ENCODE measurements at regions not wholly inside any gene's neighbourhood (a gene's known extent, or its start where the extent isn't known, plus 50 kb on each side); places are given as distances from the start of the nearest gene placed in this dataset.

DNA sequence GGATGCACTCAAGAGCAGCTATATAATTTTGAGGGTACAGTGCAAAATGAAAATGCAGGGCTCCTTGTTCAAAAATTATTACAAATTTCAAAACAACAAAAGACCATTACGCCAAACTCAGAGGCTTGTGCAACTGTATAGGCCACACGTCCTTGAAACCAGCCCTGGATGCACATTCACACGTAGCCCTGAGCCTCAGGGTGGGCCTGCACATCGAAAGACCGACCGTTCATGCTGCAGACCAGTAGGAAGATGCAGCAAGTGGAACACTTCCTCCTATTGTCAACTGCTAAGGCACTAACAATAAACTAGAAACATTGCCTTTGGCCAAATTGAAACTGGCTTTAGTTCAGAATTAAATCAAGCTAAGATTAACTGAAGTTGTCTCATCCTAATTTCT is 174.7 kb downstream of the SHOX2 start:
- no peak for DNase-seq

DNA sequence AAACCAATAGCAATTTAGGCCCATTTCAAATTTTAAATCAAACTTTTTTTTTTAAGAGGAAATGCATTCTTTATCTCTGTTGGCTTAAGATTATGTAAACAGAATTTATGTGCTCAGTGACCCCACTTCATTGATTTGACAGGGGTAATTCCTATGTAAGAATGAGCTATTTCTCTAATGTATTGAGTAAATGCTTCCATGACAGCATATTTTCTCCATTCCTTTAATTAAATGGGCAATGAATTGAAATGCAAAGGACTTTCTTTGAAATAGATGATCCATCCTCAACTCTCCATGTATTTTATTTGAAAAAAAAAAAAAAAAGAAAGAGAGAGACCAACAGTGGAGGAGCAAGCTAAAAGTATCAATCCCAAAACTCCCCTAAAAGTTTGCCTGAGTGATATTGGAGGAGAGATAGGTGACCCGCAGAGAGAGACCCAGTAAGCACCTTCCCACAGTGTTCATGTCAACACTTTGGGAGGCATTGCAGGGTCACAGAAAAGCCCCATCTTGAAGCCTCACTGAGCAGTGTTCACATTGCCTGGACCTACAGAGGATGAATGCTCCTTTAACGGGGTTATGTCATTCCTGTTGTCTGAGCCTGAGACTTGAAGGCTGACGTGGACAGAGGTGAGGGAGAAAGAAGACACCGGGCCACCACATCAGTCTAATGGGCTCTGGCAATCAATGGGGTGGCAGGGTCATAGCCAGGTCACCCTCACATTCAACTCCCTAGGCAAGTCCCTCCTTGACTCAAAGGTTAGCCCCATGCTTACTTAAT is 176.0 kb downstream of the SHOX2 start:
- intact Hi-C loops (cut with DNase I), result no loop called here
- WGBS, 2 donors, result 46 to 70% methylated on average over 4 of the region's 4 CpGs
- no peak for DNase-seq
- Histone ChIP-seq H3K36me3 (no peaks in the 10 kb centered on the region), H3K9me3 (no peaks in the 10 kb centered on the region), H3K4me1 (no peaks in the 10 kb centered on the region), H3K4me3 (no peak overlapping the region), H3K27ac (no peak overlapping the region), H3K27me3 (no peaks in the 10 kb centered on the region)
- TF ChIP-seq, protein P1, sequence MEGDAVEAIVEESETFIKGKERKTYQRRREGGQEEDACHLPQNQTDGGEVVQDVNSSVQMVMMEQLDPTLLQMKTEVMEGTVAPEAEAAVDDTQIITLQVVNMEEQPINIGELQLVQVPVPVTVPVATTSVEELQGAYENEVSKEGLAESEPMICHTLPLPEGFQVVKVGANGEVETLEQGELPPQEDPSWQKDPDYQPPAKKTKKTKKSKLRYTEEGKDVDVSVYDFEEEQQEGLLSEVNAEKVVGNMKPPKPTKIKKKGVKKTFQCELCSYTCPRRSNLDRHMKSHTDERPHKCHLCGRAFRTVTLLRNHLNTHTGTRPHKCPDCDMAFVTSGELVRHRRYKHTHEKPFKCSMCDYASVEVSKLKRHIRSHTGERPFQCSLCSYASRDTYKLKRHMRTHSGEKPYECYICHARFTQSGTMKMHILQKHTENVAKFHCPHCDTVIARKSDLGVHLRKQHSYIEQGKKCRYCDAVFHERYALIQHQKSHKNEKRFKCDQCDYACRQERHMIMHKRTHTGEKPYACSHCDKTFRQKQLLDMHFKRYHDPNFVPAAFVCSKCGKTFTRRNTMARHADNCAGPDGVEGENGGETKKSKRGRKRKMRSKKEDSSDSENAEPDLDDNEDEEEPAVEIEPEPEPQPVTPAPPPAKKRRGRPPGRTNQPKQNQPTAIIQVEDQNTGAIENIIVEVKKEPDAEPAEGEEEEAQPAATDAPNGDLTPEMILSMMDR (IDR thresholded peaks at IDR 0.05), result no peak
- no peak for TF ChIP-seq POLR2A (IDR thresholded peaks at IDR 0.05)

More for the DNA sequence above, 174.7 kb downstream of the SHOX2 start:
- Histone ChIP-seq H3K4me3 (no peak overlapping the region), H3K9me3 (no peaks in the 10 kb centered on the region), H3K27me3 (no peaks in the 10 kb centered on the region), H3K4me1 (no peaks in the 10 kb centered on the region), H3K36me3 (no peaks in the 10 kb centered on the region), H3K27ac (no peak overlapping the region)
- TF ChIP-seq, protein P1 (IDR thresholded peaks at IDR 0.05), result no peak
- no peak for TF ChIP-seq POLR2A (IDR thresholded peaks at IDR 0.05)
- 57 to 89% methylated on average over 1 to 5 of the region's 6 CpGs for WGBS, 2 donors
- intact Hi-C loops (cut with DNase I), result no loop called here

DNA sequence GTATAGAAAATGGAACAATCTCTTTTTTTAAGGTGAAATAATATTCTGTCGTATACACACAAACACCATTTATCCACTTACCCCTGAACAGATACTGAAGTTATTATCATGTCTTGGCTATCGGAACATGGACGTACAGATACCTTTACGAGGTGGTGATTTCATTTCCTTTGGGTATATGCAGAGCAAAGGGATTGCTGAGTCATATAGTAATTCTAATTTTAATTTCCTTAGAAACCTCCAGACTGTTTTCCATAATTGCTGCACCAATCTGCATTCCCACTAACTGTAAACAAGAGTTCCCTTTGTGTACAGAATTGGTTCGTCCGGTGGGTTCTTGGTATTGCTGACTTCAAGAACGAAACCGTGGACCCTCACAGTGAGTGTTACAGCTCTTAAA is 179.4 kb downstream of the SHOX2 start:
- H3K27ac ChIP-seq, result no peak overlapping the region
- H3K4me1 ChIP-seq, result no peaks in the 10 kb centered on the region
- no peaks in the 10 kb centered on the region for H3K9me3 ChIP-seq
- H3K27me3 ChIP-seq, result no peaks in the 10 kb centered on the region
- DNase-seq, result no peak
- 83 to 86% methylated on average over 8 of the region's 8 CpGs for WGBS, 2 donors
- intact Hi-C loops (cut with DNase I), result no loop called here
- no peak for TF ChIP-seq POLR2A (IDR thresholded peaks at IDR 0.05)
- TF ChIP-seq, protein P1 (IDR thresholded peaks at IDR 0.05), result no peak
- H3K4me3 ChIP-seq, result no peak overlapping the region
- no peaks in the 10 kb centered on the region for H3K36me3 ChIP-seq

DNA sequence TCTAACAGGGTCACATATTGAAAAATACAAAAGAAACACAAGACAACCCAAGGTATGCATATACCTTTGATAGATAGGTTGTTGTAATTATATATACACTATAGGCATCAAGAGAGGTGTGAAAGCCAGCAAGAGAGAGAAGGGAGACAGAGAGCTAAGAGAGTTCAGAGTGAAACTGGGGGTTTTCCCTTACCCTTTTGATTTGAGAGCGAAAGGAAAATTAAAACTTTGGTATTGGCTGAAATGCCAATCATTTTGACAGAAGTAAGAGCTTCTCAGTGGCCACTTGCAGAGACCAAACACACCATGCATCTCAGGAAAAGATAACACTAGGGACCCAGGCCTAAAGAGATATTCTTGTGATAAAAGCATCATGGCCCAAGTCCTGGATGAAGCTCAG is 183.6 kb downstream of the SHOX2 start:
- no peak for DNase-seq
- no peaks in the 10 kb centered on the region for H3K4me1 ChIP-seq
- no peak for TF ChIP-seq POLR2A (IDR thresholded peaks at IDR 0.05)
- TF ChIP-seq, protein P1 (IDR thresholded peaks at IDR 0.05), result no peak
- no peak overlapping the region for H3K4me3 ChIP-seq
- H3K36me3 ChIP-seq, result no peaks in the 10 kb centered on the region
- intact Hi-C loops (cut with DNase I), result no loop called here
- H3K27ac ChIP-seq, result no peak overlapping the region
- WGBS, 2 donors, result 85 to 100% methylated on average over 1 of the region's 1 CpG
- H3K27me3 ChIP-seq, result no peaks in the 10 kb centered on the region
- no peaks in the 10 kb centered on the region for H3K9me3 ChIP-seq

DNA sequence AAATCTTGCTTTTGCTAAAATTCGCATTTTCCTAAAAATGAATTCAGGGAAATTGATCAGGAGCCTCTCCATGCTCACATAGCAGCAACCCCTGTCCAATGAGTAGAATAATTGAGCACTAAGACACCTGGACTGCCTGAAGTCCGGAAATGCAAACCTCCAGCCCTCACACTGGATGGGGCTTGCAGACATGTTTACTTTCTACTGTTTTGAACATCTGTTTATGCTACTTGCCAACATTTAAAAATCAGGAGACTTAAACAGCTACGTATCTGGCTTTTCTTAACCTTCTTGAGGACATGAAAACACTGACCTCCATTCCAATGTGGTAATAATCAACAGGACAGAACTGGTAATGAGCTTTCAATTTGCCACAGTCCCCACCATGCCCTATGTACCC is 184.4 kb downstream of the SHOX2 start:
- intact Hi-C loops (cut with DNase I), result no loop called here
- Histone ChIP-seq H3K4me3 (no peak overlapping the region), H3K27me3 (no peaks in the 10 kb centered on the region), H3K36me3 (no peaks in the 10 kb centered on the region), H3K4me1 (no peaks in the 10 kb centered on the region), H3K9me3 (no peaks in the 10 kb centered on the region), H3K27ac (no peak overlapping the region)
- whole genome bisulfite sequencing, 2 donors, result 44 to 46% methylated on average over 3 of the region's 3 CpGs
- TF ChIP-seq, protein P1 (IDR thresholded peaks at IDR 0.05), result no peak
- TF ChIP-seq POLR2A (IDR thresholded peaks at IDR 0.05), result no peak
- no peak for DNase-seq
